Dermis microvascular lymphatic vessel endothelial cell (primary cell): ENCODE measurements at regions not wholly inside any gene's neighbourhood (a gene's known extent, or its start where the extent isn't known, plus 50 kb on each side); places are given as distances from the start of the nearest gene placed in this dataset.
A peak's percentile ranks its signal among the peaks of the same experiment; 100 is the strongest.
"Not testable (repeated sequence)": the region's sequence is repeated elsewhere in the genome, so short reads cannot be mapped to it uniquely, and the experiment has no call there.

Experiments used
- DNase-seq, 2 donors: peaks; one replicate each; pipeline versions ENCODE4 v3.0.0 to v3.0.0-alpha.2; 2010; ENCODE audit warnings: low read depth in 2 of 2

DNA sequence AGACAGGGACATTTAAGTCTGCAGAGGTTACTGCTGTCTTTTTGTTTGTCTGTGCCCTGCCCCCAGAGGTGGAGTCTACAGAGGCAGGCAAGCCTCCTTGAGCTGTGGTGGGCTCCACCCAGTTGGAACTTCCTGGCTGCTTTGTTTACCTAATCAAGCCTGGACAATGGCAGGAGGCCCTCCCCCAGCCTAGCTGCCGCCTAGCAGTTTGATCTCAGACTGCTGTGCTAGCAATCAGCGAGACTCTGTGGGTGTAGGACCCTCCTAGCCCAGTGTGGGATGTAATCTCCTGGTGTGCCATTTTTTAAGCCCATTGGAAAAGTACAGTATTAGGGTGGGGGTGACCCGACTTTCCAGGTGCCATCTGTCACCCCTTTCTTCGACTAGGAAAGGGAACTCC lies 272.6 kb downstream of the CXCL12 start:
- peak in 1 of 2 donors; percentile 7 for DNase-seq

- DNase-seq, result no peak
Measured at GRCh38 chr10:44105696-44106095, 279.2 kb downstream of the CXCL12 start.

DNA sequence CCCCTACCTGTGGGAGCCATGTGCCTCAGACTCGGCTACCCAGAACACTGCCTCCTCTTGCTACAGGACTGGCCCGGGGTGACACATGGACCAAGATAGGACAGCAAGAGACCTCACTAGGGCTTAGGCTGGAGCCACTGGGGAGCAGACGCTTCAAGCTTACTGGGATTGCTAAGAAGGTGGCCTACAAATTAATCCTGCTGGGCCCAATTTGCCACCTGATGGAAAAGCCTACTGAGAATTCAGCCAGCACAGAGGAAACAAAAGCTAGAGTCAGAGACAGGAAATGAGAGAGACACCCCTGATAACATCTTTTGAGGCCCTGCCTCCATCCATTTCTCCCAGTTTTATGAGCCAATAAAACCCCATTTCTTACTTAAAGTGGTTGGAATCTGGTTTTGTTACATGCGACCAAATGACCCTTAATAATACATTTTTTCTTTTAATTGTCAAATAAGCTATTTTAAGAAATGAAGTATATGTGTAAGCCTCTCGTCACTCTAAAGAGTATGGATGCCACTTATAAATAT lies 282.1 kb downstream of the CXCL12 start:
- no peak for DNase-seq

DNA sequence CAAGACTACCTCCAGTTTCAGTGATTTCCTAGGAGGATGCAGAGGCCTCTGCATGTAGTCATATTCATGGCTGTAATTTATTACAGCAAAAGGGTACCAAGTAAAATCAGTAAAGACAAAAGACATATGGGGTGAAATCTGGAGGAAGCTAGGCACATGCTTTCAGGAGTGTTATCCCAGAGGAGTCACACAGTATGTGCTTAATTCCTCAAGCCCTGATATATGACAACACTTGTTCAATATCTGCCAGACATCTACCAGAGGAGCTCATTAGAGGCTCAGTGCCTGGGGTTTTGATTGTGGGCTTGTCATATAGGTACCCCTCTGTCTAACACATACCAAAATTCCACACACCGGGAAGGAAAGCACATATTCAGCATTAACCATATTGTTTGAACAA lies 283.8 kb downstream of the CXCL12 start:
- DNase-seq, result no peak

- no peak for DNase-seq
Measured at GRCh38 chr10:44099511-44099910, 285.4 kb downstream of the CXCL12 start.

GRCh38 chr10:44096217-44096616 lies 288.7 kb downstream of the CXCL12 start:
- not testable (repeated sequence) for DNase-seq

- no peak for DNase-seq
Measured at GRCh38 chr10:44089671-44090070, 295.2 kb downstream of the CXCL12 start.

DNA sequence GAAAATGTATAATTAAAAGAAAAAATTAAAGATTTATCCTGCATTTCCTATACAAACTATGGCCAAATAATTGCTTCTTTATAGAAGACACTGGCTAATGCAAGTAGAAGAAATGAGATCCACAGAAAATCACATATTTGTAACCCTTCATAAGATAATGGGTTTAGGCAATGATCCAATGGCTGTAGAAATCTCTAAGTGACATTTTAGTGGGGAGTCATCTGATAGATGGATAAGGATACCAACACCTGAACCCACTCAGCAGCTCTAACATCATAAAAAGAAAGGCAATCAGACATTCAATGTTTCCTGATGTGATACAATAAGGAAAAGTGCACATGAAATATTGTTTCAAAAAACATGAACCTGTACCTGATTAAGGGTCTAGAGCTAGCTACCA lies 297.5 kb downstream of the CXCL12 start:
- no peak for DNase-seq

- no peak for DNase-seq
Measured at GRCh38 chr10:44083719-44084400, 301.0 kb downstream of the CXCL12 start.

GRCh38 chr10:44071479-44071878 lies 313.4 kb downstream of the CXCL12 start:
- peak in 1 of 2 donors; percentile 68 for DNase-seq

- no peak for DNase-seq
Measured at GRCh38 chr10:44070282-44070681, 314.6 kb downstream of the CXCL12 start.

GRCh38 chr10:44069573-44069972 lies 315.3 kb downstream of the CXCL12 start:
- peak; percentile 12 to 88 for DNase-seq

GRCh38 chr10:44068716-44069482 lies 316.0 kb downstream of the CXCL12 start:
- no peak for DNase-seq

GRCh38 chr10:44067432-44067831 lies 317.5 kb downstream of the CXCL12 start:
- DNase-seq, result no peak

- DNase-seq, result no peak
Measured at GRCh38 chr10:44066527-44067255, 318.2 kb downstream of the CXCL12 start.

DNA sequence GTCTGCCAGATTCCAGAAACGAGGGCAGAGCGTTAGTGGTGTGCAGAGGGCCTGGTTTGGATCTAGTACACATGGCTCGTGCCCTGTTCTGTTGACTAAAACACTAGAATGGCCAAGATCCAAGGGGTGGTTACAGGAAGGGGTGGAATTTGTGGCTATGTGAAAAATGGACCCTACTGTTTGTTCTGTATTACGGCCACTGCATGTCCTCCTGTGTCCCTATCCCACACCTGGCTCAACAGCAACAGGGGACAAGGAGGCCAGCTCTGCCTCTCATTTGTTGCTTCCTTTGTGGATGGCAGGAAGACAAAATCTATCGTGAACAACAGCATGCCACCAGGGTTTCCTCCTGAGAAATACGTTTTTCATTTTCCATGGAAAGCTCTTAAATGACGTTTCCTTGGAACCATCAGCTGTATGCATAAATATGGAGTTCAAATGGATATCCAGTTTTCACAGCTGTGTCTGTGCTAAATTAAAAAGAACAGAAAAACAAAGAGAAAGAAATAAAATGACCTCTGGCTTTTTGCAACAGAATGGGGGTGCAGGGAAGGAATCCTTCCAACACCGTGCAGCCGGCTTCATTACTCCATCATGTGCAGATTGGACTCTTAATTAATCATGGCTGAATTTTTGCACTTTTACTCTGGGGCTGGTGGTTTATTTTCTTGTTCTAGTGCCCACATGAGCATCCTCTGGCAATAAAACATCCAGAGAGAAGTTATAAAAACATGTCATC lies 318.9 kb downstream of the CXCL12 start:
- DNase-seq, result peak in 1 of 2 donors; percentile 79

- no peak for DNase-seq
Measured at GRCh38 chr10:44064987-44065787, 319.7 kb downstream of the CXCL12 start.

GRCh38 chr10:44064317-44064716 lies 320.6 kb downstream of the CXCL12 start:
- DNase-seq, result no peak

DNA sequence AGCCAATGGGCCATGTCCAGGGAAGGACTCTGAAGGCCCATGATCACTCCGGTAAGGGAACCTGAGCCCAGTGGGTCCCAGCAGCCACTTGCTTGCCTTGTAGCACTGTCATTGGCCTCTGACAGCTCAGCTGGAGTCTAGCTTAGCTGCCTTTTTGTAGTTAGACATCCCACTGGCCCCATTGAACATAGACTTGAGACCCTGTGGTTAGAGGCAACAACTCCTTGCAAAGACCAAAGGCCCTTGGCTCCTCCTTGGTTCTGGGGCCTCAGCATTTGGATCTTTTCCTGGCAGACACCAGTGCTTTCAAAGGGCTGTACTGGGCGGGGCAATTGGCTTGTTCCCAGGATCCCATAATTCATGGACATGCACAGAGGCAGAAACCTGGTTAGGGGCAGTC lies 321.2 kb downstream of the CXCL12 start:
- no peak for DNase-seq

DNA sequence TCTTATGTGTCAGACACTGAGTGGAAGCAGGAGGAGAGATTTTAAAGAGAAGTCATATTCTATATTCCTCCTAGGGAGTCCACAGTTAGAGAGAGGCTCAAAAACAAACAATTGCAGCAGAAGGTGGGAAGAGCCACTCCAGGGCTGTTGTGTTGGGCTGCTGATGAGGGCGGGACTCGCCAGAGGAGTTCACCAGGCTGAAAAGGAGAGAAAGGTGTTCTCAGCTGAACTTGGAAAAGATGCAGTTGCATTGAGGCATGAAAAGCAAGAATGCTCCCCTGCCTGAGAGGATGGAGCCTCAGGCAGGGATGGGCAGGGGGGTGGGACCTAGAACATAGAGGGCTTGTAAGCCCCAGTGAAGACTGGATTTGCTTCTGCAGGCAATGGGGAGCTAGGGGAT lies 324.2 kb downstream of the CXCL12 start:
- no peak for DNase-seq

GRCh38 chr10:44060221-44060620 lies 324.7 kb downstream of the CXCL12 start:
- DNase-seq, result no peak
